AG10803 (cell line): ENCODE measurements at regions not wholly inside any gene's neighbourhood (a gene's known extent, or its start where the extent isn't known, plus 50 kb on each side); places are given as distances from the start of the nearest gene placed in this dataset.
A peak's percentile ranks its signal among the peaks of the same experiment; 100 is the strongest.

Experiments used
- DNase-seq: peaks from one replicate; pipeline ENCODE4 v3.0.0; 2010; ENCODE audit warnings: low read depth
- H3K4me3 ChIP-seq: 2 replicates; pipeline ENCODE4 v1.5.1; 2011; ENCODE audit warnings: mild to moderate bottlenecking, low read length, control low read depth
- TF ChIP-seq, protein P1 (sequence below): conservative IDR thresholded peaks from 2 replicates; pipeline ENCODE4 v1.5.1; 2011; ENCODE audit warnings: mild to moderate bottlenecking, low read length, control low read depth, inconsistent platforms

- TF ChIP-seq, protein P1, sequence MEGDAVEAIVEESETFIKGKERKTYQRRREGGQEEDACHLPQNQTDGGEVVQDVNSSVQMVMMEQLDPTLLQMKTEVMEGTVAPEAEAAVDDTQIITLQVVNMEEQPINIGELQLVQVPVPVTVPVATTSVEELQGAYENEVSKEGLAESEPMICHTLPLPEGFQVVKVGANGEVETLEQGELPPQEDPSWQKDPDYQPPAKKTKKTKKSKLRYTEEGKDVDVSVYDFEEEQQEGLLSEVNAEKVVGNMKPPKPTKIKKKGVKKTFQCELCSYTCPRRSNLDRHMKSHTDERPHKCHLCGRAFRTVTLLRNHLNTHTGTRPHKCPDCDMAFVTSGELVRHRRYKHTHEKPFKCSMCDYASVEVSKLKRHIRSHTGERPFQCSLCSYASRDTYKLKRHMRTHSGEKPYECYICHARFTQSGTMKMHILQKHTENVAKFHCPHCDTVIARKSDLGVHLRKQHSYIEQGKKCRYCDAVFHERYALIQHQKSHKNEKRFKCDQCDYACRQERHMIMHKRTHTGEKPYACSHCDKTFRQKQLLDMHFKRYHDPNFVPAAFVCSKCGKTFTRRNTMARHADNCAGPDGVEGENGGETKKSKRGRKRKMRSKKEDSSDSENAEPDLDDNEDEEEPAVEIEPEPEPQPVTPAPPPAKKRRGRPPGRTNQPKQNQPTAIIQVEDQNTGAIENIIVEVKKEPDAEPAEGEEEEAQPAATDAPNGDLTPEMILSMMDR, result no peak
- no peak for DNase-seq
- H3K4me3 ChIP-seq, result no peak overlapping the region
Observed at GRCh38 chr3:94256888-94257813, 194.3 kb downstream of the NSUN3 start.

- TF ChIP-seq, protein P1, result no peak
- DNase-seq, result no peak
- no peak overlapping the region for H3K4me3 ChIP-seq
Observed at GRCh38 chr3:94258851-94259250, 196.0 kb downstream of the NSUN3 start.

- DNase-seq, result no peak
- H3K4me3 ChIP-seq, result no peak overlapping the region
Observed at GRCh38 chr3:94259291-94259690, 196.4 kb downstream of the NSUN3 start.

DNA sequence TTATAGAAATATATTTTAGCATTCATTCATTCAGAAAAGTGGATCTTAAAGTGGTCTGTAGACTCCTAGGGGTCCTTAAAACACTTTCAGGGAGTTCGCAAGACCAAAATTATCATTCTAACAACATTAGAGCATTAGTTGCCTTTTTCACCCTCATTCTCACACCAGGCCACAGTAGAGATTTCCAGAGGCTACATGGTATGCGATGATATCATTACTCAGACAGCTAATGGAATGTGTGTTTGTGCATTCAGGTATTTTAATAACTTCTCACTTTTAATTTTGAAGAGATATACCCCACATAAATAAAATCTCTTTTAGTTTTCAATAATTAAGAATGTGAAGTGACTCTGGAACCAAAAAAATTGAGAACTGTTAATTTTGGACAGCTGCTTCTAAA lies 206.9 kb downstream of the NSUN3 start:
- DNase-seq, result peak; percentile 1
- TF ChIP-seq, protein P1, result no peak
- no peak overlapping the region for H3K4me3 ChIP-seq

More at GRCh38 chr3:94259291-94259690, 196.4 kb downstream of the NSUN3 start:
- TF ChIP-seq, protein P1, result no peak

- TF ChIP-seq, protein P1, result no peak
- no peak for DNase-seq
- no peak overlapping the region for H3K4me3 ChIP-seq
Observed at GRCh38 chr3:94272016-94272415, 209.2 kb downstream of the NSUN3 start.

- DNase-seq, result no peak
- H3K4me3 ChIP-seq, result no peak overlapping the region
- TF ChIP-seq, protein P1, result no peak
Observed at GRCh38 chr3:94280958-94281357, 218.1 kb downstream of the NSUN3 start.

- no peak overlapping the region for H3K4me3 ChIP-seq
- TF ChIP-seq, protein P1, result peak; percentile 36
- DNase-seq, result peak; percentile 9
Observed at GRCh38 chr3:94285872-94286271, 223.0 kb downstream of the NSUN3 start.
